Common myeloid progenitor, CD34-positive (primary cell): ENCODE measurements at regions not wholly inside any gene's neighbourhood (a gene's known extent, or its start where the extent isn't known, plus 50 kb on each side); places are given as distances from the start of the nearest gene placed in this dataset.
A peak's percentile ranks its signal among the peaks of the same experiment; 100 is the strongest.

Experiments
- CTCF ChIA-PET: fragments of 350-600 bp; sonication (Branson Sonifier 250); formaldehyde crosslinking; loops from one replicate; lab custom pipeline; 2021; ENCODE audit warnings: antibody characterized with exemption; lab: Charles Lee
- POLR2A ChIA-PET: fragments of 350-600 bp; sonication (Branson Sonifier 250); formaldehyde crosslinking; loops from one replicate; lab custom pipeline; 2021; ENCODE audit warnings: antibody characterized with exemption; lab: Charles Lee
- DNase-seq, 3 donors: peaks; one replicate each; pipeline versions ENCODE4 v3.0.0 to v3.0.0-alpha.2; 2013
- H3K27ac ChIP-seq, 2 experiments: 1 replicate in 1 of 2; 2 replicates in 1 of 2; pipeline ENCODE4 v1.7.0; 2013; ENCODE audit warnings: inconsistent platforms in 2 of 2, low read length in 2 of 2, mild to moderate bottlenecking in 2 of 2, low read depth in 1 of 2, moderate library complexity in 1 of 2; ENCODE audit not compliant: severe bottlenecking in 2 of 2, insufficient read depth in 1 of 2, poor library complexity in 1 of 2
- H3K27me3 ChIP-seq, 5 experiments: replicated peaks in 2 of 5; 1 replicate in 3 of 5; 2 replicates in 2 of 5; pipeline versions ENCODE4 v1.6.1 to v1.7.0; 2013; ENCODE audit warnings: low read length in 4 of 5, mild to moderate bottlenecking in 2 of 5, moderate library complexity in 2 of 5, inconsistent platforms in 1 of 5; ENCODE audit not compliant: insufficient read depth in 5 of 5, control insufficient read depth in 4 of 5
- H3K36me3 ChIP-seq, 4 experiments: 1 replicate in 2 of 4; 2 replicates in 2 of 4; pipeline versions ENCODE4 v1.6.1 to v1.7.0; 2013; ENCODE audit warnings: low read length in 3 of 4, control low read depth in 1 of 4, mild to moderate bottlenecking in 1 of 4; ENCODE audit not compliant: control insufficient read depth in 4 of 4, insufficient read depth in 4 of 4
- H3K4me1 ChIP-seq, 4 experiments: 1 replicate in 3 of 4; 2 replicates in 1 of 4; pipeline versions ENCODE4 v1.6.1 to v1.7.1; 2013; ENCODE audit warnings: low read length in 3 of 4, mild to moderate bottlenecking in 3 of 4, control low read depth in 1 of 4, inconsistent platforms in 1 of 4, moderate library complexity in 1 of 4; ENCODE audit not compliant: control insufficient read depth in 4 of 4, insufficient read depth in 4 of 4; ENCODE audit errors: control extremely low read depth in 1 of 4
- H3K4me3 ChIP-seq, 7 experiments: 1 replicate in 4 of 7; 2 replicates in 3 of 7; pipeline versions ENCODE4 v1.5.1 to v1.7.0; 2013; ENCODE audit warnings: mild to moderate bottlenecking in 7 of 7, low read length in 6 of 7, moderate library complexity in 6 of 7, inconsistent platforms in 2 of 7, low read depth in 2 of 7, control low read depth in 1 of 7; ENCODE audit not compliant: insufficient read depth in 4 of 7, control insufficient read depth in 1 of 7; ENCODE audit errors: extremely low read depth in 1 of 7
- H3K9me3 ChIP-seq, 5 experiments: 1 replicate in 4 of 5; 2 replicates in 1 of 5; pipeline versions ENCODE4 v1.6.1 to v1.7.1; 2013; ENCODE audit warnings: low read length in 4 of 5, mild to moderate bottlenecking in 2 of 5, inconsistent platforms in 1 of 5, low read depth in 1 of 5, moderate library complexity in 1 of 5; ENCODE audit not compliant: control insufficient read depth in 4 of 5, insufficient read depth in 2 of 5; ENCODE audit errors: control extremely low read depth in 1 of 5
- WGBS: methylation state at CpG from one replicate; pipeline ENCODE4 v1.1.5; 2013; ENCODE audit not compliant: insufficient coverage; 5-methylcytosine and 5-hydroxymethylcytosine counted together

GRCh38 chr11:122062763-122063162 is 53.3 kb downstream of the BLID start:
- ChIA-PET POLR2A (no interaction called here), CTCF (no interaction called here)
- no CpG with 5 or more reads among the region's 4 CpGs for WGBS
- Histone ChIP-seq H3K27ac (no peak overlapping the region), H3K4me3 (no peak overlapping the region), H3K4me1 (peaks cover 0 to under 1% (median 0%) of the 10 kb centered on the region in 4 experiments), H3K9me3 (peaks cover 0 to 23% (median 3%) of the 10 kb centered on the region in 5 experiments), H3K27me3 (no peaks in the 10 kb centered on the region), H3K36me3 (no peaks in the 10 kb centered on the region)
- DNase-seq: no peak

- peaks cover 0 to 20% (median 3%) of the 10 kb centered on the region in 5 experiments for H3K9me3 ChIP-seq
- H3K36me3 ChIP-seq: no peaks in the 10 kb centered on the region
- no peak for DNase-seq
- no peaks in the 10 kb centered on the region for H3K4me1 ChIP-seq
- no peak overlapping the region for H3K4me3 ChIP-seq
- no peak overlapping the region for H3K27ac ChIP-seq
- ChIA-PET CTCF (interaction anchor here (1.0 to 1.2 kb wide), 2 partner anchors 28 to 84 kb away, joined by 3 read pairs; no protein-coding TSS in a partner anchor), POLR2A (no interaction called here)
- no peaks in the 10 kb centered on the region for H3K27me3 ChIP-seq
These were observed 56.5 kb downstream of the BLID start for GRCh38 chr11:122059565-122059964.

GRCh38 chr11:122050021-122050690 is 65.9 kb downstream of the BLID start:
- ChIA-PET POLR2A (no interaction called here), CTCF (no interaction called here)
- no peaks in the 10 kb centered on the region for H3K27me3 ChIP-seq
- H3K4me3 ChIP-seq: no peak overlapping the region
- WGBS: 83% methylated on average over 2 of the region's 2 CpGs
- DNase-seq: peak in 2 of 3 donors; percentile 45 to 65
- no peaks in the 10 kb centered on the region for H3K9me3 ChIP-seq
- H3K27ac ChIP-seq: no peak overlapping the region
- H3K36me3 ChIP-seq: no peaks in the 10 kb centered on the region
- peaks cover 0 to 2% (median 0%) of the 10 kb centered on the region in 4 experiments for H3K4me1 ChIP-seq

- Histone ChIP-seq H3K27ac (no peak overlapping the region), H3K36me3 (no peaks in the 10 kb centered on the region), H3K4me3 (no peak overlapping the region), H3K27me3 (no peaks in the 10 kb centered on the region), H3K4me1 (peaks cover 0 to 4% (median 0%) of the 10 kb centered on the region in 4 experiments), H3K9me3 (no peaks in the 10 kb centered on the region)
- ChIA-PET POLR2A (no interaction called here), CTCF (no interaction called here)
- 87% methylated on average over 2 of the region's 3 CpGs for WGBS
- no peak for DNase-seq
These were observed 67.6 kb downstream of the BLID start for GRCh38 chr11:122048401-122048800.

GRCh38 chr11:122046846-122047245 is 69.2 kb downstream of the BLID start:
- Histone ChIP-seq H3K4me3 (no peak overlapping the region), H3K36me3 (no peaks in the 10 kb centered on the region), H3K27me3 (no peaks in the 10 kb centered on the region), H3K27ac (no peak overlapping the region), H3K4me1 (peaks cover 0 to 4% (median 0%) of the 10 kb centered on the region in 4 experiments), H3K9me3 (no peaks in the 10 kb centered on the region)
- WGBS: 87% methylated on average over 3 of the region's 6 CpGs
- CTCF ChIA-PET: no interaction called here
- POLR2A ChIA-PET: no interaction called here
- no peak for DNase-seq

- DNase-seq: no peak
- Histone ChIP-seq H3K27me3 (no peaks in the 10 kb centered on the region), H3K27ac (no peak overlapping the region), H3K4me3 (no peak overlapping the region), H3K36me3 (no peaks in the 10 kb centered on the region), H3K9me3 (no peaks in the 10 kb centered on the region), H3K4me1 (peaks cover 0 to 4% (median 0%) of the 10 kb centered on the region in 4 experiments)
- CTCF ChIA-PET: no interaction called here
- POLR2A ChIA-PET: no interaction called here
- WGBS: 88% methylated on average over 1 of the region's 4 CpGs
These were observed 69.6 kb downstream of the BLID start for GRCh38 chr11:122046438-122046837.

GRCh38 chr11:122045181-122045586 is 70.8 kb downstream of the BLID start:
- H3K27me3 ChIP-seq: no peaks in the 10 kb centered on the region
- no peak overlapping the region for H3K27ac ChIP-seq
- WGBS: 0% methylated on average over 1 of the region's 3 CpGs
- CTCF ChIA-PET: interaction anchor here (0.7 to 0.9 kb wide), 3 partner anchors 9 to 66 kb away, joined by 3 to 4 read pairs (median 3); no protein-coding TSS in a partner anchor
- no peak overlapping the region for H3K4me3 ChIP-seq
- POLR2A ChIA-PET: no interaction called here
- H3K9me3 ChIP-seq: no peaks in the 10 kb centered on the region
- DNase-seq: peak; percentile 38 to 84 (median 65)
- H3K36me3 ChIP-seq: no peaks in the 10 kb centered on the region
- H3K4me1 ChIP-seq: peaks cover 0 to 7% (median 0%) of the 10 kb centered on the region in 4 experiments
